Spleen (tissue), 7 donors: ENCODE measurements at regions not wholly inside any gene's neighbourhood (a gene's known extent, or its start where the extent isn't known, plus 50 kb on each side); places are given as distances from the start of the nearest gene placed in this dataset.

ENCODE experiments used
- CTCF ChIP-seq, 11 experiments: fragments of 200-600 bp in 7 of 11; fragments of 450-650 bp in 4 of 11; sonication (generic) in 4 of 11; IDR thresholded peaks in 8 of 11; conservative IDR thresholded peaks in 3 of 11; 1 replicate in 7 of 11; 2 replicates in 4 of 11; pipeline versions ENCODE4 v1.4.0 to v1.8.0; 2016 to 2021; ENCODE audit warnings: antibody characterized with exemption in 11 of 11, inconsistent platforms in 4 of 11, mild to moderate bottlenecking in 1 of 11
- POLR2A ChIP-seq, 3 donors: fragments of 450-650 bp; IDR thresholded peaks; one replicate each; pipeline ENCODE4 v1.5.1; 2017; ENCODE audit warnings: antibody characterized with exemption in 3 of 3, mild to moderate bottlenecking in 1 of 3
- POLR2AphosphoS5 ChIP-seq, 3 donors: sonication (generic); formaldehyde crosslinking; IDR thresholded peaks; one replicate each; pipeline ENCODE4 v1.5.1; 2017; ENCODE audit warnings: antibody characterized with exemption in 3 of 3
- donor health status: DM: no; HTN: no; CAD: no; lungs with moderate emphysema.
- donor health status: DM: no; HTN: no; CAD: no.
- donor health status: DM: no; HTN: no; CAD: no.

GRCh38 chr10:78405736-78406135 is 372.1 kb downstream of the RPS24 start:
- TF ChIP-seq CTCF (IDR thresholded peaks at IDR 0.05 in 8 of 11, conservative IDR thresholded peaks at IDR 0.05 in 3 of 11) (no peak), POLR2A (IDR thresholded peaks at IDR 0.05) (no peak), POLR2AphosphoS5 (IDR thresholded peaks at IDR 0.05) (no peak)
